Suppressor macrophage treated with lipopolysaccharide for 1 hour (primary cell): ENCODE measurements at regions not wholly inside any gene's neighbourhood (a gene's known extent, or its start where the extent isn't known, plus 50 kb on each side); places are given as distances from the start of the nearest gene placed in this dataset.

ENCODE experiments used
- DNase-seq, 3 donors: peaks; one replicate each; pipeline ENCODE4 v3.0.0-alpha.2; 2020 to 2022

GRCh38 chr2:167900435-167901114 lies 346.8 kb downstream of the STK39 start:
- DNase-seq: no peak

GRCh38 chr2:167898340-167898739 lies 349.1 kb downstream of the STK39 start:
- DNase-seq: no peak

DNA sequence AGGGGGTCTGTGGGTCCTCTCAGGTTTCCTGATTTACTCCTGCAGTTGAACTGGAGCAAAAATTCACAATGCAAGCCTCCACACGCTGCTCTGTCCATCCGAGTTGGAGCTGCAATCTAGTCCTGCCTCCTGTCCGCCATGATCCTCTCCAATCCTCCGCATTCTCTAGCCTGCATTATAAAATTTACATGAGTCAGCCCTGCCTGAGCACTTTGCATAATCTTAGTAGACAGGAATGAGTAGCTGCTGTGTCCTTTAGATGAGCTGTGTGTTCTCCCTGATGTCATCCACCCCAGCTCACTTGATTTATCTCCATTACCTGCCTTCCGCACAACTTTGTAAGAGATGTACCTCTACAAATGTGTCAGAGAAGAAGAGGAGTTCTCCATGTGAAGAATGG lies 355.6 kb downstream of the STK39 start:
- DNase-seq: no peak

DNA sequence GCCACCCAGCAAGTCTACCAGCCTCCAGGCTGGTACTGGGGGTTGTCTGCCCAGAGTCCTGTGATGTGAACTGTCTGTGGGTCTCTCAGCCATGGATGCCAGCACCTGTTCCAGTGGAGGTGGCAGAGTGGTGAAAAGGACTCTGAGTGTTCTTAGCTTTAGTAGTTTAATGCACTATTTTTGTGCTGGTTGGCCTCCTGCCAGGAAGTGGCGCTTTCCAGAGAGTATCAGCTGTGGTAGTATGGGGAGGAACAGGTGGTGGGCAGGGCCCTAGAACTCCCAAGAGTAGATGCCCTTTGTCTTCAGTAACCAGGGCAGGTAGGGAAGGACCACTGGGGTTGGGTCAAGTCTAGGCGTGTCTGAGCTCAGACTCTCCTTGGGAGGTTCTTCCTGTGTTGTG lies 356.7 kb downstream of the STK39 start:
- DNase-seq: no peak

DNA sequence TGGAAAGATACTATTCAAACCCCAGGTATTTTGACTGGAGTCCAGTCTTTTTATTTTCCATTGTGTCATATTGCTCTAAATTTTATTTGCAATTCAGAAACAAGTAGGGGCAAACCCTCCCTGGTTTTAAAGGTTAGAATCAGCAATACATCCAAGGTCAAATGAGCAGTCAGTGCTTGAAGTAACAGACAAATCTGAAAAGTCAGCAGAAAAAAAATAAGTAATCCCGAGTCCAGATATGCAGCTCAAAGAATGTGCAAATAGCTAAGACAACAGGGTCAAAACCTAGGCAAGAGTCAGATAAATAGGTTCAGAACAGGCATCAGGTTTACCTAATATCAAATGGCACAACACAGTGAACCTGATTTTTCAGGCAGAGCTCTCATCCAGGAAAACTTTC lies 367.0 kb downstream of the STK39 start:
- no peak for DNase-seq

DNA sequence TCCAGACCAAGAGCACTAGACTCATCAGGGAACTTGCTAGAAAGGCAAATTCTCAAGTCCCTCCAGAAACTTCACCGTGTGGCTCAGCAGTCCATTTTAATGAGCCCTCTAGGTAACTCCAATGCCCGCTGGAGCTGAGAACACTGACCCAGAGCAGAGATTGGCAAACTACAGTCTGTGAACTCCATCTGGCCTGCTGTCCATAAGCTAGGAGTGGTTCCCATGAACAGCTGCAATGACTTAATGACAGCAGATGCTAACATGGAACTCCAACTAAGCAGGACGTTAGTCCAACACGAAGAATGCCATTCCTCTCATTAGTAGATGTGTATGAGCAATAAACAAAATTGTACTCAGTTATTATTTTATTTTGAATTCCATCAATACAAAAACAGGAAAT lies 371.9 kb downstream of the STK39 start:
- DNase-seq: no peak

GRCh38 chr2:167874812-167875211 lies 372.6 kb downstream of the STK39 start:
- no peak for DNase-seq

- DNase-seq: no peak
Measured at GRCh38 chr2:167871286-167871685, 376.1 kb downstream of the STK39 start.

DNA sequence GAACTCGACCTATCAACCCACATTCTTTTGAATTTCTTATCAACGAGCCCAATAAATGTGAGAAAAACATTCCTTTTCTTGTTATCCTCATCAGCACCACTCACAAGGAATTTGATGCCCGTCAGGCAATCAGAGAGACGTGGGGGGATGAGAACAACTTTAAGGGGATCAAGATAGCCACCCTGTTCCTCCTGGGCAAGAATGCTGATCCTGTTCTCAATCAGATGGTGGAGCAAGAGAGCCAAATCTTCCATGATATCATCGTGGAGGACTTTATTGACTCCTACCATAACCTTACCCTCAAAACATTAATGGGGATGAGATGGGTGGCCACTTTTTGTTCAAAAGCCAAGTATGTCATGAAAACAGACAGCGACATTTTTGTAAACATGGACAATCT lies 378.2 kb downstream of the STK39 start:
- DNase-seq: no peak

DNA sequence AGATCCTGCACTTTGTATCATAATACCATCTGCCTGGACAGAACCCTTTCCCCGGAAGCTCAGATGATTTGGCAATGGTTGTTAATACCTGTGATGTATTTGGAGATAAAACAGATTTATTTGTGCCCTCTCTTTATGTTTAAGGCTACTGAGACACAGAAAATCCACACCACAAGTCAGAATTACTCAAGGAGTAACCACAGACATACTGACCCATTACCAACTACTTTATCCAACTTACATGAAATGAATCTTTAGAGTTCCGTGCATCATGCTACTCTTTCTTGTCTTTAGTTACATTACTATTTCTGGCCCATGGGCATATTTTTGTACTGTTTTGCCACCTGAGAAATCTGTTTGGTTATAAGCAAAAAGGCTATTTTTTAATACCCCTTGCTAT lies 384.0 kb downstream of the STK39 start:
- DNase-seq: no peak

GRCh38 chr2:167862782-167863181 lies 384.6 kb downstream of the STK39 start:
- no peak for DNase-seq

DNA sequence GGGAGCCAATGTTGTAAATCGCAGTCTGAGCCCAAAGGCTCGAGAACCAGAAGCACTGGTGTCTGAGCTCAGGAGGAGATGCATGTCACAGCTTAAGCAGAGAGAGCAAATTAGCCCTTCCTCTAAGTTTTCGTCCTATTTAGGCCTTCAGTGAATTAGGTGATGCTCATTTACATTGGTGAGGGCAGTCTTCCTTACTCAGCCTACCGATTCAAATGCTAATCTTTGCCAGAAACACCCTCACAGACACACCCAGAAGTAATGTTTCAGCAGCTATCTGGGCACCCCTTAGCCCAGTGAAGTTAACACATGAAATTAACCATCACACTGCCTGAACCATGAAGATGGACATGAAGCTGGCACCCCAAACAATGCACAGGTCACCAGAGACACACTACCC lies 385.1 kb downstream of the STK39 start:
- DNase-seq: no peak

DNA sequence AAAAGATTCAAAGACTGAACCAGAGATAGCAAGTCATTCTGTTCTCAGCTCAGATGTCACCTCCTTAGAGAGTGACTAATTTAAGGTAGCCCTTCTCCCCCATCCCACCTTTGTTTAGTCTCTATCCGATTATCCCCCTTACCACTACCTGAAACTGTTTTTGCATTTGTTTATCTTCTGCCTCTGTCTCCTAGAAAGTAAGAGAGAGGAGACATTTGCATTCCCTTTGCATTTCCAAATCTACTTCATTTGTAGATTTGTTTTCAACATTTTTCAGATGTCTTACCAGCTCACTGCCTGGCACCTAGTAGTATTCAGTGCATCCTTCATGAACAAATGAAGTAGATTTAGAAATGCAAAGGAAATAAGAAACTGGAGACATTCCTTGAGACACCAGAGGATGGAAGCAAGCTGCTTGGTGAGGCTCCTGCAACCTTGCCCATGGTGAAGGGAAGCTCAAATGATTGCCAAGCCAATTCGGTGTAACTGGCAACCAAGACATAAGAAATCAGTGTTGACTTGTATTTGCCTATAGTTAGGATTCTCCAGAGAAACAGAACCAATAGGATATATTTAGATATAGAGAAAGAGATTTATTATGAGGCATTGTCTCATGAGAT lies 385.7 kb downstream of the STK39 start:
- no peak for DNase-seq

- no peak for DNase-seq
Measured at GRCh38 chr2:167860082-167860481, 387.3 kb downstream of the STK39 start.

DNA sequence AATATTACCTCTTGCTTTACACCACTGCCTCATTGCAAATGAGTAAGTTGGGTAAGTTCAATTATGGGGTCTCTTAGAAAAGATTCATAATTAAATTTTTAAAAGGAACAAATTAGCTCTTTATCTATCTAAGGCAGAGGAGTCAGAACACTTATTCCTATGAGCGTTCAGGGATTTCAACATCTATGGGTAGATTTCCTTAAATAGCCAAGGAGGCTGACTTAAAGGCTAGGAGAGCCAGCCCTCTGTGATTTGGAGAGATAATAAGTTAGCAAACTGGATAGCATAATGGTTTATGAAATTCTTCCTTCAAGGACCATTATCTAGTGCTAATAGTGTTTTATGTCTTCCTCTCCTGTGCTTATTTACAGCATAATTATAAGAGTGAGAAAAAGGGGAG lies 387.7 kb downstream of the STK39 start:
- DNase-seq: no peak

DNA sequence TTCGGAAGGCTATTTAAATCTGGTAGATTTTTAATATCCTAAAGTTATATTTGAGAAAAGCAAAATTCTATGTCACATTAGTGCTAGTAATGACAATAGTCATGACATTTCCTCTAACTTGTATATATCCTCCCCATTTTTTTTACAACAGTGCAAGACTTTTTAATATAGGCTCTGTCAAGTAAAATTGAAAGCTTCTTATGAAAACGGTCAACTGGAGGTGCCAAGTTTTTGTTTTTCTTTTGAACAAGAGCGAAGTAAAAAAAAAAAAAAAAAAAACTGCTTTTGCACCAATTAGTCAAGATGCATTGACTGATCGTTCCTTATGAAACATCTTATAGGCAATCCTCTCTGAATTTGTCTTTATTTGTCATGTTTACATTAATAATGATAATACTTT lies 389.3 kb downstream of the STK39 start:
- no peak for DNase-seq

DNA sequence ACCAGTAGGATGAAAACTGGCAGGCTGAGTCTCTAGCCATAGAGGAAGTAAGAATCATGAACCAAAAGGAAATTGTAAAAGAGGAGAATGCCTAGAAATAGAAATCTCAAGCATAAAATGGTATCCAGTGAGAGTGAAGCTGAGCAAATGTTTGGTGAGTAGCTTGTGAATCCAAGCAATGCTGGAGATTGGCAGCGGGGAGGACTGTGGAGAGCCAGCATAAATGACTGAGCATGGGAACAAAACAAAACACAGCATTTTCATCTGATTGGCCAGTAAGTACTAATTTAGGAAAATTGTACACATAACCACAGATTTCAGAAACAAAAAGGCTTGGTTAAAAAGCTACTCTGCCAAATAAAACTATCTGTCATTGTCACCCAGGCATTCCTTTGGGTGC lies 390.0 kb downstream of the STK39 start:
- no peak for DNase-seq

DNA sequence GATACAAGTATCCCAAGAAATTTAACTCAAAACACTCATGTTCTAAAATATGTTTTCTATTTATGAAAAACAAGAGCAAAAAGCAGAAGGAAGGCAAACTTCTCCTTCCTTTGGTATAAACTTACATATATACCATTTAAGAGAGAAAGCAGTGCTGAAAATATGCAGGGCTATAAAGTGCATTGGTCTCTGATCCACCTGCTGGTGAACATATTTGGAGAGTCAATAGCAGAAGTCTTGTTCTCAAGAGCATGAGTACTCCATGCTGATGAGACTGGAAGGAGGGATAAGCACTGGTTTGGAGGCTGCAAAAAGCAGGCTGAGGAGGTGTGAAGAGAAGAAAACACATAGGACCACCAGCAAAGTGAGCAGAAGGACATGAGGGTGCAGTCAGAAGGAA lies 391.2 kb downstream of the STK39 start:
- no peak for DNase-seq

GRCh38 chr2:167855211-167855610 lies 392.2 kb downstream of the STK39 start:
- DNase-seq: no peak

DNA sequence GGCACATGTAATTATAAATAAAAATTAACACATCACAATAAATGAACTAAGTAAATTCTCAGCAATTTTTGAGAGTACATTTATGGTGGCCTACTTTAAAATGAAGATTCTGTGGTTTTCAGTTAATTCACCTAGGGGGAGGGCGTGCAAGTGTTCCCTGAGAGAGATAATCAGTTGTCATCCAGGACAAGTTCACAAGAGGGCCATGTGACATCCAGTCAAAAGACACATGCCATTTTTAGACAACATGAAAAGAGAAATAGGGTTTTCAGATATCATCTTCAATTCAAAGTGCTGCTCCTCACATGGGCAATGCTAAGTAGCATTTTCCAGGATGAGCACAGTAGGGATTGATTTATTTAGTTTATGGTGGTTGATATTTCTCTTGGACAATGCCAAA lies 393.7 kb downstream of the STK39 start:
- no peak for DNase-seq

GRCh38 chr2:167851876-167852275 lies 395.5 kb downstream of the STK39 start:
- DNase-seq: no peak

- DNase-seq: no peak
Measured at GRCh38 chr2:167851323-167851860, 396.0 kb downstream of the STK39 start.

- peak in 1 of 3 donors; percentile 3 for DNase-seq
Measured at GRCh38 chr2:167844714-167845530, 402.5 kb downstream of the STK39 start.

GRCh38 chr2:167843657-167844056 lies 403.7 kb downstream of the STK39 start:
- no peak for DNase-seq
